ENCODE measurements at regions not wholly inside any gene's neighbourhood (a gene's known extent, or its start where the extent isn't known, plus 50 kb on each side); places are given as distances from the start of the nearest gene placed in this dataset.

- no peak for DNase-seq (ENCODE audit: low spot score)
- in situ Hi-C loops (cut with MboI; ENCODE audit: low sequenced_read_pairs, unreplicated experiment) = no loop called here
- no peak for TF ChIP-seq CTCF (IDR thresholded peaks at IDR 0.05; ENCODE audit: borderline replicate concordance, control extremely low read depth, extremely low read depth, insufficient read depth, missing control alignments)
Observed at GRCh38 chr13:104014803-104015645, 948.8 kb upstream of the SLC10A2 start.

- TF ChIP-seq CTCF (IDR thresholded peaks at IDR 0.05; ENCODE audit: borderline replicate concordance, control extremely low read depth, extremely low read depth, insufficient read depth, missing control alignments) = no peak
- in situ Hi-C loops (cut with MboI; ENCODE audit: low sequenced_read_pairs, unreplicated experiment) = no loop called here
- no peak for DNase-seq (ENCODE audit: low spot score)
Observed at GRCh38 chr13:104011505-104012241, 945.5 kb upstream of the SLC10A2 start.

DNA sequence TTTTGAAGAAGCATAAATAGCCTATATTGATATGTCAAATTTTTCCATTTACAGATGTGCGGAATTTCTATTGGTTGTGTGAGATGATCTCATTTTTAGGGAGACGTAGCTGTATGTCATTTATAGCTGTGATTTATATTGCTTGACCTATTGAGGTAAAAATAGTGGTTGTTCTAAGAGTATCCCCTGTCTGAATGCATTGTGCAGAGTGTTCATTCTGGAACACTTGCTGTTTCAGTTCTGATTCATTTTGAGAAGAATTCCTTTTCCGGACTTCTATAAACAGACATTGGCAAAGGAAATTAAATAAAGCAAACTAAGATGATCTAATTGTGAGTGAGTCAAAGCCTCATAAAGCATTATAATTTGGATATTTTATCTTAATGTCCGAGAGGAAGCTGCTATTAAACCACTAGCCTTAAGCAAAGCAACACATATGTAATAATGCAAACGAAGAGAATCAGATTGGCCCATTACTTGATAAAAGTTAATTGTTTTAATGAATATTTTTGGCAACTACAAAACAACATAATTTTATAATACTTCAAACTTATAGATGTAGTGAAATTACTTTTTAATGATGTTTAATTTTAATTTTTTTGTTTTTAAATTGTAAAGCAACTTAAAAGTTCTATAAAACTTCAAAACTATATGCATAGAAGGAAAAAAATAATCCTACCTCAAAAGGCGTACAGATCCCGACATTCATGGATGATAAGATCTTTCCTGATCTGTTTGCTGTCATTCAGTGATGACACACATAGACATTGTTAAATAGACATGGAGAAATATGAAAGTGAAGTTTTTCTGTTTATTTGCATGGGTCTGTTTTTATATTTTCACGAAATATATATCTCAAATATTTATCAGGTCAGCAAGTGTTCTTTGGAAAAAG, 942.6 kb upstream of the SLC10A2 start:
- in situ Hi-C loops (cut with MboI; ENCODE audit: low sequenced_read_pairs, unreplicated experiment) = no loop called here
- no peak for DNase-seq (ENCODE audit: low spot score)
- TF ChIP-seq CTCF (IDR thresholded peaks at IDR 0.05; ENCODE audit: borderline replicate concordance, control extremely low read depth, extremely low read depth, insufficient read depth, missing control alignments) = no peak

GRCh38 chr13:104008075-104008474, 941.9 kb upstream of the SLC10A2 start:
- in situ Hi-C loops (cut with MboI; ENCODE audit: low sequenced_read_pairs, unreplicated experiment) = no loop called here
- TF ChIP-seq CTCF (IDR thresholded peaks at IDR 0.05; ENCODE audit: borderline replicate concordance, control extremely low read depth, extremely low read depth, insufficient read depth, missing control alignments) = no peak

DNA sequence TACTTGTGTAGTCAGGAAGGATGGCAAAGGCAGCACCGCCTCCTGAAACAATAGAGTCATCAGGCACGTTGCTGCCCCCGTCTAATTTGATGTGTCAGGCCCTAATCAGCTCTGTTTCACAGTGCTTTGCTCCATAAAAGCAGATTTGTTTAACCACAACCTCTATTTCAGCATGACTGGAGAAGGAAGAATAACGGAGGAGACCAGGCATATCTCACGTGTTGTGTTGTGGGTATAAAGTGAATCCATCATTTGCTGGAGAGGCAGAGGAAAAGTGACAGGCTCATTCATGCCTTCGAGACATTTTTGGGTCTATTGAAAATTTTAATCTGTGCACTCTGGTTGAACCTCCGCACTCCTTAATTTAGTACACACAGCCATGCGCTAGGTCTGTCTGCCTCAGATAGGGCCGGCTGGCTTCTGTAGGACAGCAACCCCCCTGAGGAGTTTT, 940.4 kb upstream of the SLC10A2 start:
- DNase-seq (ENCODE audit: low spot score) = no peak
- in situ Hi-C loops (cut with MboI; ENCODE audit: low sequenced_read_pairs, unreplicated experiment) = no loop called here
- no peak for TF ChIP-seq CTCF (IDR thresholded peaks at IDR 0.05; ENCODE audit: borderline replicate concordance, control extremely low read depth, extremely low read depth, insufficient read depth, missing control alignments)

More at GRCh38 chr13:104008075-104008474, 941.9 kb upstream of the SLC10A2 start:
- no peak for DNase-seq (ENCODE audit: low spot score)

GRCh38 chr13:104004572-104004971, 938.4 kb upstream of the SLC10A2 start:
- TF ChIP-seq CTCF (IDR thresholded peaks at IDR 0.05; ENCODE audit: borderline replicate concordance, control extremely low read depth, extremely low read depth, insufficient read depth, missing control alignments) = no peak
- in situ Hi-C loops (cut with MboI; ENCODE audit: low sequenced_read_pairs, unreplicated experiment) = no loop called here
- no peak for DNase-seq (ENCODE audit: low spot score)

Data from GM13976 (cell line).